H1 (cell line): ENCODE measurements at regions not wholly inside any gene's neighbourhood (a gene's known extent, or its start where the extent isn't known, plus 50 kb on each side); places are given as distances from the start of the nearest gene placed in this dataset.

ENCODE experiments used
- CTCF ChIA-PET: fragments of 300-600 bp; sonication (Branson Sonifier 250); formaldehyde crosslinking; loops from one replicate; lab custom pipeline; 2021; ENCODE audit not compliant: partially characterized antibody; lab: Charles Lee
- POLR2A ChIA-PET: fragments of 300-600 bp; sonication (Branson Sonifier 250); formaldehyde crosslinking; loops from one replicate; lab custom pipeline; 2021; ENCODE audit warnings: inconsistent platforms; ENCODE audit not compliant: partially characterized antibody; lab: Charles Lee
- DNase-seq, 2 experiments: peaks; one replicate each; pipeline versions ENCODE4 v3.0.0 to v3.0.0-alpha.2; 2010 to 2022; ENCODE audit warnings: low spot score in 2 of 2, low read depth in 1 of 2, mixed read lengths in 1 of 2
- FAIRE-seq: peaks from 2 replicates; lab custom pipeline; 2011; peaks lifted over from hg19 to GRCh38; lab: Jason Lieb, UNC
- H2AFZ ChIP-seq: 2 replicates; pipeline ENCODE4 v1.8.1; 2012; ENCODE audit warnings: low read length, inconsistent platforms
- H2AK5ac ChIP-seq: 2 replicates; pipeline ENCODE4 v1.6.1; 2013; ENCODE audit warnings: low read depth, low read length
- H2BK120ac ChIP-seq: replicated peaks from 2 replicates; pipeline ENCODE3; 2013; ENCODE audit warnings: low read depth, low read length, inconsistent platforms
- H2BK12ac ChIP-seq: 2 replicates; pipeline ENCODE4 v1.6.1; 2013; ENCODE audit warnings: low read depth, low read length
- H2BK15ac ChIP-seq: 2 replicates; pipeline ENCODE4 v1.6.1; 2013; ENCODE audit warnings: low read length
- H2BK20ac ChIP-seq: 2 replicates; pipeline ENCODE4 v1.6.1; 2013; ENCODE audit warnings: low read length
- H2BK5ac ChIP-seq: 2 replicates; pipeline ENCODE4 v1.6.1; 2013; ENCODE audit warnings: low read depth, low read length
- H3K14ac ChIP-seq: 2 replicates; pipeline ENCODE4 v1.6.1; 2013; ENCODE audit warnings: inconsistent platforms; ENCODE audit not compliant: insufficient read length
- H3K18ac ChIP-seq: 2 replicates; pipeline ENCODE4 v1.6.1; 2013; ENCODE audit warnings: low read length; ENCODE audit errors: extremely low read depth
- H3K23ac ChIP-seq: 2 replicates; pipeline ENCODE4 v1.6.1; 2013; ENCODE audit warnings: inconsistent platforms; ENCODE audit not compliant: insufficient read length
- H3K23me2 ChIP-seq: 2 replicates; pipeline ENCODE4 v1.6.1; 2013; ENCODE audit warnings: low read depth, low read length
- H3K27ac ChIP-seq: 2 replicates; pipeline ENCODE4 v1.6.1; 2011; ENCODE audit warnings: low read depth, low read length, inconsistent platforms
- H3K27me3 ChIP-seq, 4 experiments: replicated peaks in 1 of 4; 1 replicate in 1 of 4; 2 replicates in 3 of 4; pipeline versions ENCODE4 v1.6.1 to v1.8.1; 2011 to 2013; ENCODE audit warnings: low read length in 3 of 4, mild to moderate bottlenecking in 3 of 4, inconsistent platforms in 2 of 4, mixed read lengths in 2 of 4, moderate library complexity in 1 of 4; ENCODE audit not compliant: control insufficient read depth in 3 of 4, insufficient read depth in 3 of 4; ENCODE audit errors: extremely low read depth in 1 of 4
- H3K36me3 ChIP-seq, 4 experiments: 2 replicates each; pipeline versions ENCODE4 v1.6.1 to v1.8.1; 2011 to 2013; ENCODE audit warnings: mild to moderate bottlenecking in 4 of 4, low read length in 3 of 4, moderate library complexity in 2 of 4, control low read depth in 1 of 4, inconsistent platforms in 1 of 4; ENCODE audit not compliant: insufficient read depth in 4 of 4, control insufficient read depth in 2 of 4
- H3K4ac ChIP-seq: replicated peaks from 2 replicates; pipeline ENCODE3; 2013; ENCODE audit warnings: low read length, low read depth, mixed read lengths, inconsistent platforms; ENCODE audit not compliant: insufficient read length
- H3K4me1 ChIP-seq, 4 experiments: replicated peaks in 1 of 4; 1 replicate in 1 of 4; 2 replicates in 3 of 4; pipeline versions ENCODE4 v1.6.1 to v1.8.1; 2011 to 2013; ENCODE audit warnings: low read length in 3 of 4, inconsistent platforms in 2 of 4, mixed read lengths in 1 of 4; ENCODE audit not compliant: insufficient read depth in 4 of 4, control insufficient read depth in 3 of 4
- H3K4me2 ChIP-seq, 2 experiments: 2 replicates each; pipeline versions ENCODE4 v1.6.1 to v1.8.1; 2011 to 2013; ENCODE audit warnings: low read depth in 2 of 2, low read length in 2 of 2, control low read depth in 1 of 2, inconsistent platforms in 1 of 2, mild to moderate bottlenecking in 1 of 2; ENCODE audit not compliant: insufficient read depth in 1 of 2
- H3K4me3 ChIP-seq, 4 experiments: fragments of 200-600, 300-600 bp in 1 of 4; sonication (generic), shearing (Covaris generic), sonication (Bioruptor Twin) in 1 of 4; 2 replicates each; pipeline versions ENCODE4 v1.5.1 to v1.8.1; 2011 to 2016; ENCODE audit warnings: low read length in 4 of 4, low read depth in 3 of 4, control low read depth in 2 of 4, inconsistent platforms in 2 of 4, mild to moderate bottlenecking in 2 of 4, mixed read lengths in 1 of 4, moderate library complexity in 1 of 4; ENCODE audit not compliant: insufficient read depth in 2 of 4; ENCODE audit errors: extremely low read depth in 1 of 4
- H3K56ac ChIP-seq: replicated peaks from 2 replicates; pipeline ENCODE3; 2013; ENCODE audit warnings: low read depth, mild to moderate bottlenecking, mixed read lengths, low read length, inconsistent platforms; ENCODE audit not compliant: insufficient read length
- H3K79me1 ChIP-seq: 2 replicates; pipeline ENCODE4 v1.6.1; 2013; ENCODE audit warnings: low read depth, low read length, control low read depth
- H3K79me2 ChIP-seq, 2 experiments: 2 replicates each; pipeline versions ENCODE4 v1.6.1 to v1.8.1; 2012 to 2013; ENCODE audit warnings: low read length in 2 of 2, mild to moderate bottlenecking in 2 of 2, inconsistent platforms in 1 of 2; ENCODE audit not compliant: insufficient read depth in 2 of 2, control insufficient read depth in 1 of 2
- H3K9ac ChIP-seq, 4 experiments: replicated peaks in 1 of 4; 1 replicate in 1 of 4; 2 replicates in 3 of 4; pipeline versions ENCODE4 v1.6.1 to v1.8.1; 2011 to 2013; ENCODE audit warnings: low read depth in 3 of 4, low read length in 3 of 4, control low read depth in 2 of 4, mild to moderate bottlenecking in 2 of 4, moderate library complexity in 2 of 4, inconsistent platforms in 1 of 4; ENCODE audit errors: extremely low read depth in 1 of 4
- H3K9me3 ChIP-seq, 2 experiments: 2 replicates each; pipeline versions ENCODE4 v1.6.1 to v1.8.1; 2012 to 2013; ENCODE audit warnings: mild to moderate bottlenecking in 2 of 2, moderate library complexity in 2 of 2, control low read depth in 1 of 2, inconsistent platforms in 1 of 2, low read depth in 1 of 2, low read length in 1 of 2, mixed read lengths in 1 of 2; ENCODE audit not compliant: insufficient read depth in 2 of 2
- H4K20me1 ChIP-seq, 2 experiments: replicated peaks in 1 of 2; 2 replicates each; pipeline versions ENCODE3 to v1.8.1; 2011 to 2013; ENCODE audit warnings: inconsistent platforms in 2 of 2, low read length in 2 of 2, mild to moderate bottlenecking in 1 of 2; ENCODE audit not compliant: insufficient read depth in 2 of 2, control insufficient read depth in 1 of 2
- H4K5ac ChIP-seq: 2 replicates; pipeline ENCODE4 v1.6.1; 2013; ENCODE audit warnings: low read length, low read depth, mixed read lengths, inconsistent platforms; ENCODE audit not compliant: insufficient read length
- H4K8ac ChIP-seq: 2 replicates; pipeline ENCODE4 v1.8.0; 2013; ENCODE audit warnings: mild to moderate bottlenecking, moderate library complexity, low read length, inconsistent platforms; ENCODE audit not compliant: insufficient read depth; ENCODE audit errors: extremely low read depth
- H4K91ac ChIP-seq: replicated peaks from 2 replicates; pipeline ENCODE3; 2013; ENCODE audit warnings: low read length, mixed read lengths, inconsistent platforms; ENCODE audit not compliant: insufficient read length
- RBBP5 ChIP-seq: IDR thresholded peaks from 2 replicates; pipeline ENCODE4 v1.7.1; 2012; ENCODE audit warnings: low read depth, mild to moderate bottlenecking, inconsistent platforms, low read length, moderate library complexity, borderline replicate concordance
- RNF2 ChIP-seq: fragments of 200-900, 300-1000 bp; sonication (generic); IDR thresholded peaks from 2 replicates; pipeline ENCODE4 v1.7.1; 2016; ENCODE audit warnings: borderline replicate concordance, low read depth, mild to moderate bottlenecking, antibody characterized with exemption, low read length; ENCODE audit not compliant: poor library complexity, severe bottlenecking; ENCODE audit errors: missing control alignments
- TEAD4 ChIP-seq: IDR thresholded peaks from 2 replicates; pipeline ENCODE4 v1.6.1; 2012; ENCODE audit warnings: low read depth, low read length, inconsistent platforms, mixed read lengths
- USF2 ChIP-seq: IDR thresholded peaks from 2 replicates; pipeline ENCODE4 v1.6.1; 2011; ENCODE audit warnings: low read length, improper control_type of control experiment
- ZNF274 ChIP-seq: IDR thresholded peaks from 2 replicates; pipeline ENCODE4 v1.7.0; 2012; ENCODE audit warnings: low read length, borderline replicate concordance; ENCODE audit errors: extremely low read depth
- WGBS, 2 experiments: shearing (Covaris generic) in 1 of 2; methylation state at CpG; one replicate each; pipeline versions ENCODE4 v1.1.6 to v1.1.7; 2013 to 2015; ENCODE audit warnings: low lambda C conversion rate in 2 of 2, mixed read lengths in 2 of 2, inconsistent platforms in 1 of 2, low coverage in 1 of 2, missing lambda C conversion rate in 1 of 2; ENCODE audit not compliant: insufficient replicate concordance in 2 of 2, insufficient coverage in 1 of 2, insufficient read length in 1 of 2; ENCODE audit errors: extremely low coverage in 1 of 2, missing lambda C conversion rate in 1 of 2; 5-methylcytosine and 5-hydroxymethylcytosine counted together
- TF ChIP-seq, protein P1 (sequence below): IDR thresholded peaks from 2 replicates; pipeline ENCODE4 v1.6.1; 2011; ENCODE audit warnings: low read depth, mild to moderate bottlenecking, low read length; ENCODE audit not compliant: insufficient read depth

DNA sequence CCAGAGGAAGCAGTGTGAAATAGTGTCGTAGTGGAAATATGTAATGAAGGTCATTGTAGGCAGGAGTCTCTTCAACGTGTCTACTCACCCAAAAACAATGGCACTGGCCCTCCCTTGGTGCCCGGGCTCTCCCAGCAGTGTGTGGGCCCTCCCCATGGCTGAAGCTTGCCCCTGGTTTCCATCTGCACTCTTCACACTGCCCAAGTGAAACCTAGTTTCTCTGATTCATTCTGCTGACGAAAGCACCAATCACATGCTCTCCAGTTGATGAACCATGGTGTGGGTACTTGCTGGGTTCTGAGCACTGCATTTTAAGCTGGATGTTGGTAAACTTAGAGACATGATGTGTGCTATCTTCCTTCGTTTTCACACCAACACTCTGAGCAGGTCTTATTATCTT lies 61.0 kb upstream of the AGBL1 start:
- H3K27me3 ChIP-seq: no peaks in the 10 kb centered on the region; a peak in 1 of 7 replicates
- H4K20me1 ChIP-seq: no peaks in the 10 kb centered on the region
- H3K23ac ChIP-seq: no peak overlapping the region
- no peak overlapping the region for H4K5ac ChIP-seq
- no peaks in the 10 kb centered on the region for H3K36me3 ChIP-seq
- H4K91ac ChIP-seq: no peak overlapping the region
- no peak overlapping the region for H3K14ac ChIP-seq
- no peak overlapping the region for H2BK120ac ChIP-seq
- no peak overlapping the region for H2BK12ac ChIP-seq
- no peak overlapping the region for H3K27ac ChIP-seq
- no peaks in the 10 kb centered on the region for H3K79me2 ChIP-seq
- ChIA-PET CTCF (no interaction called here), POLR2A (no interaction called here)
- no peak overlapping the region for H3K56ac ChIP-seq
- no peak overlapping the region for H3K4ac ChIP-seq
- WGBS, 2 experiments: 81% methylated on average over 5 of the region's 5 CpGs; no CpG with 5 or more reads in 1 of the 2 experiments
- DNase-seq (no peak), FAIRE-seq (no peak)
- H4K8ac ChIP-seq: no peak overlapping the region
- H2AFZ ChIP-seq: no peak overlapping the region
- no peaks in the 10 kb centered on the region for H3K23me2 ChIP-seq
- no peak overlapping the region for H2BK5ac ChIP-seq
- no peak overlapping the region for H3K18ac ChIP-seq
- H2BK15ac ChIP-seq: no peak overlapping the region
- H3K79me1 ChIP-seq: no peaks in the 10 kb centered on the region
- no peak overlapping the region for H3K4me2 ChIP-seq
- no peak overlapping the region for H3K9ac ChIP-seq
- H3K4me1 ChIP-seq: no peaks in the 10 kb centered on the region
- no peak overlapping the region for H3K4me3 ChIP-seq
- no peak overlapping the region for H2BK20ac ChIP-seq
- no peak overlapping the region for H2AK5ac ChIP-seq
- H3K9me3 ChIP-seq: no peaks in the 10 kb centered on the region
- TF ChIP-seq, protein P1, sequence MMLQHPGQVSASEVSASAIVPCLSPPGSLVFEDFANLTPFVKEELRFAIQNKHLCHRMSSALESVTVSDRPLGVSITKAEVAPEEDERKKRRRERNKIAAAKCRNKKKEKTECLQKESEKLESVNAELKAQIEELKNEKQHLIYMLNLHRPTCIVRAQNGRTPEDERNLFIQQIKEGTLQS: no peak
- TF ChIP-seq ZNF274 (no peak), TEAD4 (no peak), RBBP5 (no peak), RNF2 (no peak), USF2 (no peak)
